ENCODE measurements at regions not wholly inside any gene's neighbourhood (a gene's known extent, or its start where the extent isn't known, plus 50 kb on each side); places are given as distances from the start of the nearest gene placed in this dataset.

DNA sequence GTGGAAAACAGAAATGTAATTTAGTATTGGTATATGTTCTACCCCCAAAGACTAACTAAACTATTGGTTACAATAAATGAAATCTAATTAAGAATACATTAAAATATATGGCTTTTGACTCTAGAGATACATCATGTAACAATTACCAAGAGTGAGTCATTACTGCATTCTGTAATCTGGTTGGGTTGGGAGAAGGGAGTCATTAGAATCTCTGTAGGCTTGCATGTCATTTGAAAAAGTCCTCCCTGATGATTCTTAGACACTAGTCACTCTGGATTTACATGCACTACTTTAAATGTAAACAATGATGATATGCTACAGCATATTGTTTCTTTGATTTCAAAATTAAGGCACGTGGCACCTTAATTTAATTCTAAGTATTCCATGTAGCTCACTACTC lies 293.4 kb upstream of the CHST9 start:
- H3K27me3 ChIP-seq (ENCODE audit: control insufficient read depth in 3 of 3, insufficient read depth in 3 of 3, low read length in 2 of 3): no peaks in the 10 kb centered on the region
- ATAC-seq (ENCODE audit: insufficient read depth, low FRiP score) (no peak), DNase-seq (no peak)
- no peak overlapping the region for H3K9ac ChIP-seq (ENCODE audit: insufficient read depth in 1 of 2, low read length in 2 of 2)
- H3K4me3 ChIP-seq: no peak overlapping the region
- no peak overlapping the region for H3K27ac ChIP-seq (ENCODE audit: low read depth in 1 of 2, low read length in 1 of 2)
- no peaks in the 10 kb centered on the region for H3K36me3 ChIP-seq (ENCODE audit: control insufficient read depth in 4 of 4, insufficient read depth in 4 of 4, low read length in 4 of 4)
- H3K4me1 ChIP-seq (ENCODE audit: control insufficient read depth in 5 of 5, insufficient read depth in 5 of 5, low read length in 5 of 5): no peaks in the 10 kb centered on the region
- peaks cover 0 to 2% (median 0%) of the 10 kb centered on the region in 4 donors for H3K9me3 ChIP-seq (ENCODE audit: control insufficient read depth in 4 of 4, insufficient read depth in 3 of 4, low read length in 3 of 4)
- 0% methylated on average over 1 of the region's 1 CpG for WGBS, 2 donors
- no peak for TF ChIP-seq CTCF (IDR thresholded peaks at IDR 0.05; ENCODE audit: control extremely low read depth, extremely low read depth)

DNA sequence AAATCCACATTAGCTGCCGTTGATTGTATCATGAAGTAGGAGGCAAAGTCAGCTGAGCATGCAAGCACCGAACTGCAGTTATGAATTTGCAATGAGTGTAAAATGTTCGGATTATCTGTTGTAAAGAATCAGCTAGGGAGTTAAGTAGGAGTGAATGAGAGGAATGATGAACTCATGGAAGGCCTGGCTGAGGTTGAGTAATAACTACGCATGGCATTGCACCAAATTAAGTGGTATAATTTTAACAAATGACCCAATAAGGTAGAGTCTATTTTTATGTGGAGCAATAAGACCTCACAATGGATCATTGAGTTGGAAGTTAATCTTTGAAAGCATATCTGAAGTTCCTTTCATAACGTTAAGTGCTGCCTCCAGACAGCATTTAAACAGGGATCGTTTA lies 288.2 kb upstream of the CHST9 start:
- TF ChIP-seq CTCF (IDR thresholded peaks at IDR 0.05; ENCODE audit: control extremely low read depth, extremely low read depth): no peak
- no peak overlapping the region for H3K9ac ChIP-seq (ENCODE audit: insufficient read depth in 1 of 2, low read length in 2 of 2)
- H3K27me3 ChIP-seq (ENCODE audit: control insufficient read depth in 3 of 3, insufficient read depth in 3 of 3, low read length in 2 of 3): no peaks in the 10 kb centered on the region
- ATAC-seq (ENCODE audit: insufficient read depth, low FRiP score): no peak
- H3K27ac ChIP-seq (ENCODE audit: low read depth in 1 of 2, low read length in 1 of 2): no peak overlapping the region
- peaks cover 0 to 2% (median 0%) of the 10 kb centered on the region in 4 donors for H3K9me3 ChIP-seq (ENCODE audit: control insufficient read depth in 4 of 4, insufficient read depth in 3 of 4, low read length in 3 of 4)
- 66 to 74% methylated on average over 6 of the region's 6 CpGs for WGBS, 2 donors
- H3K4me3 ChIP-seq: no peak overlapping the region
- no peaks in the 10 kb centered on the region for H3K36me3 ChIP-seq (ENCODE audit: control insufficient read depth in 4 of 4, insufficient read depth in 4 of 4, low read length in 4 of 4)
- peaks cover 0 to 5% (median 0%) of the 10 kb centered on the region in 5 donors for H3K4me1 ChIP-seq (ENCODE audit: control insufficient read depth in 5 of 5, insufficient read depth in 5 of 5, low read length in 5 of 5)
- peak in 1 of 3 donors; percentile 16 for DNase-seq

DNA sequence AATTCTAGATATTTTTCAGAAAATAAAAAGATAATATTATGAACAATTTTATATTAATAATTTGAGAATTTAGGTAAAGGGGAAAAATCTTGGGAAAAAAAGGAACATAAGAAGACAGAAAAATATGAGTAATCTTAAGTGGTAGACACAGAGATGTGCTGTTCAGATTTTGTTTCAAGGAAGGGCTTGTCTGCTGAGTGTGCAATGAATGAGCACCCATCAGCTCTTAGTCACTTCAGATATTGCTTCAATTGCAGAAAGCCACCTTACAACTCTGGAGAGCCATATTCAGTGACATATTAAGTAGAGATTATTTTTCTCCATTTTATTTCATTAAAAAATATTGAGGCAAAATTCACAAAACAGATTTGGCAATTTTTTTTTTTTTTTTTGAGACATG lies 282.0 kb upstream of the CHST9 start:
- Histone ChIP-seq H3K36me3 (ENCODE audit: control insufficient read depth in 4 of 4, insufficient read depth in 4 of 4, low read length in 4 of 4) (no peaks in the 10 kb centered on the region), H3K27me3 (ENCODE audit: control insufficient read depth in 3 of 3, insufficient read depth in 3 of 3, low read length in 2 of 3) (no peaks in the 10 kb centered on the region), H3K4me1 (ENCODE audit: control insufficient read depth in 5 of 5, insufficient read depth in 5 of 5, low read length in 5 of 5) (no peaks in the 10 kb centered on the region), H3K9me3 (ENCODE audit: control insufficient read depth in 4 of 4, insufficient read depth in 3 of 4, low read length in 3 of 4) (no peaks in the 10 kb centered on the region), H3K4me3 (no peak overlapping the region), H3K27ac (ENCODE audit: low read depth in 1 of 2, low read length in 1 of 2) (no peak overlapping the region), H3K9ac (ENCODE audit: insufficient read depth in 1 of 2, low read length in 2 of 2) (no peak overlapping the region)
- DNase-seq (no peak), ATAC-seq (ENCODE audit: insufficient read depth, low FRiP score) (no peak)
- TF ChIP-seq CTCF (IDR thresholded peaks at IDR 0.05; ENCODE audit: control extremely low read depth, extremely low read depth): no peak

- 63 to 85% methylated on average over 1 of the region's 1 CpG for WGBS, 2 donors
- Histone ChIP-seq H3K9me3 (ENCODE audit: control insufficient read depth in 4 of 4, insufficient read depth in 3 of 4, low read length in 3 of 4) (no peaks in the 10 kb centered on the region), H3K36me3 (ENCODE audit: control insufficient read depth in 4 of 4, insufficient read depth in 4 of 4, low read length in 4 of 4) (no peaks in the 10 kb centered on the region), H3K27ac (ENCODE audit: low read depth in 1 of 2, low read length in 1 of 2) (no peak overlapping the region), H3K4me3 (no peak overlapping the region), H3K9ac (ENCODE audit: insufficient read depth in 1 of 2, low read length in 2 of 2) (no peak overlapping the region), H3K4me1 (ENCODE audit: control insufficient read depth in 5 of 5, insufficient read depth in 5 of 5, low read length in 5 of 5) (no peaks in the 10 kb centered on the region), H3K27me3 (ENCODE audit: control insufficient read depth in 3 of 3, insufficient read depth in 3 of 3, low read length in 2 of 3) (no peaks in the 10 kb centered on the region)
- no peak for TF ChIP-seq CTCF (IDR thresholded peaks at IDR 0.05; ENCODE audit: control extremely low read depth, extremely low read depth)
- DNase-seq (no peak), ATAC-seq (ENCODE audit: insufficient read depth, low FRiP score) (no peak)
Measured at GRCh38 chr18:27461957-27462356, 276.8 kb upstream of the CHST9 start.

Data from lung (tissue), 11 donors.